ENCODE measurements at regions not wholly inside any gene's neighbourhood (a gene's known extent, or its start where the extent isn't known, plus 50 kb on each side); places are given as distances from the start of the nearest gene placed in this dataset.

DNA sequence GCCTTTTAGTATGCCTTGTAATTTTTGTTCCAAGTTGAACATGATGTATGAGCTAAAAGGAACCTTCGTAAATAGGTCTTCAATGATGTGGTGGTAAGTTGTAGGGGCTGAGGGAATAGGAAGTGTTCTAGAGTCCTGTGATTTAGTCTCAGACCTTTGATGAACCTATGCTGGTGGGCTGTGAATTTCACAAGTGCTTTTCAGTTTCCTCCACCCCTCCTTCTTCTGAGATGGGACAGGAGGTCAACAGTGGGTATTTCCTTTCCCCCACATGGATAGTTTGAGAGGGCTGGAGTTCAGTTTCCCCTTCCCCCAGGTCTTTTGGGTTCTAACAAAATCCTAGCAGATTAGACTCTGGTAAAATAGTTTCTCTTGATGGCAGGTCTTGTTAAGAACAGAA is 121.0 kb upstream of the ATXN1 start:
- no peak for TF ChIP-seq POLR2A (IDR thresholded peaks at IDR 0.05; ENCODE audit: low read depth, low read length)
- no peak for TF ChIP-seq CTCF (IDR thresholded peaks at IDR 0.05; ENCODE audit: extremely low read depth in 1 of 2, insufficient read depth in 1 of 2, low read depth in 1 of 2, low read length in 2 of 2)
- no peak for TF ChIP-seq EZH2 (IDR thresholded peaks at IDR 0.05; ENCODE audit: borderline replicate concordance, low read depth, low read length, severe bottlenecking)
- TF ChIP-seq FOS (IDR thresholded peaks at IDR 0.05; ENCODE audit: borderline replicate concordance, insufficient read depth, low read length): no peak
- TF ChIP-seq JUN (IDR thresholded peaks at IDR 0.05; ENCODE audit: borderline replicate concordance, insufficient read depth, insufficient read length, low read depth): no peak
- no peak for TF ChIP-seq POLR2AphosphoS5 (IDR thresholded peaks at IDR 0.05; ENCODE audit: insufficient read depth, low read depth, low read length)
- no peak for TF ChIP-seq GATA2 (IDR thresholded peaks at IDR 0.05; ENCODE audit: insufficient read depth, insufficient read length, low read depth, low read length)
- TF ChIP-seq MYC (IDR thresholded peaks at IDR 0.05; ENCODE audit: low read depth, low read length): no peak

All from endothelial cell of umbilical vein (primary cell).